Activated naive CD8-positive, alpha-beta T cell treated with anti-CD3 and anti-CD28 coated beads, Interleukin-2, amount 10 ng/mL, durations not matched to agents 7 days and 5 days (primary cell): ENCODE measurements at regions not wholly inside any gene's neighbourhood (a gene's known extent, or its start where the extent isn't known, plus 50 kb on each side); places are given as distances from the start of the nearest gene placed in this dataset.
"Not testable (repeated sequence)": the region's sequence is repeated elsewhere in the genome, so short reads cannot be mapped to it uniquely, and the experiment has no call there.

Source experiments
- ATAC-seq: fragments of 150-1000 bp; cut with Tn5 transposase; one replicate; pipeline ENCODE4 v1.10.0; 2021; ENCODE audit warnings: low read depth, moderate library complexity
- POLR2A ChIA-PET: fragments of 350-600 bp; sonication (Branson Sonifier 250); formaldehyde crosslinking; loops from one replicate; lab custom pipeline; 2021; ENCODE audit warnings: antibody characterized with exemption; lab: Charles Lee
- DNase-seq: peaks from one replicate; pipeline ENCODE4 v3.0.0; 2021
- H3K27ac Mint-ChIP-seq: one replicate; pipeline ENCODE4 v1.8.0; 2022; ENCODE audit warnings: mild to moderate bottlenecking, mixed read lengths
- H3K27me3 Mint-ChIP-seq: one replicate; pipeline ENCODE4 v1.8.0; 2022; ENCODE audit warnings: mild to moderate bottlenecking, moderate library complexity, mixed read lengths
- H3K36me3 Mint-ChIP-seq: one replicate; pipeline ENCODE4 v1.8.0; 2021; ENCODE audit warnings: mild to moderate bottlenecking, mixed read lengths
- H3K4me1 Mint-ChIP-seq: one replicate; pipeline ENCODE4 v1.8.0; 2021; ENCODE audit warnings: mixed read lengths
- H3K4me3 Mint-ChIP-seq: one replicate; pipeline ENCODE4 v1.8.0; 2022; ENCODE audit warnings: mild to moderate bottlenecking, moderate library complexity, mixed read lengths
- H3K9me3 Mint-ChIP-seq: one replicate; pipeline ENCODE4 v1.8.0; 2021; ENCODE audit warnings: mixed read lengths

GRCh38 chr2:55124682-55125081 lies 74.4 kb upstream of the RTN4 start:
- H3K4me3 Mint-ChIP-seq, H3K4me1 Mint-ChIP-seq, H3K9me3 Mint-ChIP-seq, DNase-seq, H3K27me3 Mint-ChIP-seq, POLR2A ChIA-PET, ATAC-seq, H3K27ac Mint-ChIP-seq, H3K36me3 Mint-ChIP-seq: not testable (repeated sequence)

GRCh38 chr2:55123851-55124269 lies 73.6 kb upstream of the RTN4 start:
- H3K27me3 Mint-ChIP-seq: peaks cover under 1% of the 10 kb centered on the region
- H3K4me3 Mint-ChIP-seq: no peak overlapping the region
- ATAC-seq: no peak
- no peaks in the 10 kb centered on the region for H3K36me3 Mint-ChIP-seq
- POLR2A ChIA-PET: no interaction called here
- no peak for DNase-seq
- H3K9me3 Mint-ChIP-seq: peaks cover 5% of the 10 kb centered on the region
- H3K27ac Mint-ChIP-seq: no peak overlapping the region
- no peaks in the 10 kb centered on the region for H3K4me1 Mint-ChIP-seq

- H3K4me3 Mint-ChIP-seq: no peak overlapping the region
- no peak for ATAC-seq
- POLR2A ChIA-PET: no interaction called here
- peaks cover 2% of the 10 kb centered on the region for H3K9me3 Mint-ChIP-seq
- H3K27ac Mint-ChIP-seq: no peak overlapping the region
- H3K36me3 Mint-ChIP-seq: no peaks in the 10 kb centered on the region
- H3K27me3 Mint-ChIP-seq: peaks cover 3% of the 10 kb centered on the region
- H3K4me1 Mint-ChIP-seq: no peaks in the 10 kb centered on the region
- DNase-seq: no peak
Measured at GRCh38 chr2:55120634-55121359, 70.5 kb upstream of the RTN4 start.

- H3K4me1 Mint-ChIP-seq: no peaks in the 10 kb centered on the region
- POLR2A ChIA-PET: interaction anchor here (1.0 kb wide), 1 partner anchor 70 kb away, joined by 3 read pairs; the partner anchor contains the start of gene RTN4
- no peaks in the 10 kb centered on the region for H3K36me3 Mint-ChIP-seq
- H3K27ac Mint-ChIP-seq: no peak overlapping the region
- DNase-seq (no peak), ATAC-seq (no peak)
- no peaks in the 10 kb centered on the region for H3K9me3 Mint-ChIP-seq
- H3K27me3 Mint-ChIP-seq: peaks cover 3% of the 10 kb centered on the region
- no peak overlapping the region for H3K4me3 Mint-ChIP-seq
Measured at GRCh38 chr2:55119711-55120487, 69.6 kb upstream of the RTN4 start.

- Mint-ChIP-seq H3K27ac (no peak overlapping the region), H3K9me3 (no peaks in the 10 kb centered on the region), H3K4me1 (no peaks in the 10 kb centered on the region), H3K4me3 (no peak overlapping the region), H3K36me3 (no peaks in the 10 kb centered on the region), H3K27me3 (peaks cover 3% of the 10 kb centered on the region)
- POLR2A ChIA-PET: interaction anchor here (1.0 kb wide), 1 partner anchor 69 kb away, joined by 3 read pairs; the partner anchor contains the start of gene RTN4
- DNase-seq (no peak), ATAC-seq (no peak)
Measured at GRCh38 chr2:55118643-55119083, 68.4 kb upstream of the RTN4 start.

- POLR2A ChIA-PET: interaction anchor here (1.0 kb wide), 1 partner anchor 10 kb away, joined by 4 read pairs; no protein-coding TSS in a partner anchor
- no peaks in the 10 kb centered on the region for H3K4me1 Mint-ChIP-seq
- no peaks in the 10 kb centered on the region for H3K36me3 Mint-ChIP-seq
Measured at GRCh38 chr2:55116966-55117365, 66.7 kb upstream of the RTN4 start.

GRCh38 chr2:55116598-55116964 lies 66.3 kb upstream of the RTN4 start:
- Mint-ChIP-seq H3K27ac (no peak overlapping the region), H3K9me3 (no peaks in the 10 kb centered on the region), H3K27me3 (peaks cover 3% of the 10 kb centered on the region), H3K36me3 (no peaks in the 10 kb centered on the region), H3K4me3 (no peak overlapping the region), H3K4me1 (no peaks in the 10 kb centered on the region)
- POLR2A ChIA-PET: interaction anchor here (1.0 kb wide), 1 partner anchor 11 kb away, joined by 4 read pairs; no protein-coding TSS in a partner anchor
- ATAC-seq: no peak
- DNase-seq: no peak

More at GRCh38 chr2:55116966-55117365, 66.7 kb upstream of the RTN4 start:
- H3K9me3 Mint-ChIP-seq: no peaks in the 10 kb centered on the region
- DNase-seq (no peak), ATAC-seq (no peak)
- H3K4me3 Mint-ChIP-seq: no peak overlapping the region
- peaks cover 3% of the 10 kb centered on the region for H3K27me3 Mint-ChIP-seq
- H3K27ac Mint-ChIP-seq: no peak overlapping the region

GRCh38 chr2:55115761-55116597 lies 65.7 kb upstream of the RTN4 start:
- H3K27ac Mint-ChIP-seq: no peak overlapping the region
- no peak for DNase-seq
- H3K9me3 Mint-ChIP-seq: no peaks in the 10 kb centered on the region
- H3K27me3 Mint-ChIP-seq: peaks cover 3% of the 10 kb centered on the region
- H3K4me3 Mint-ChIP-seq: no peak overlapping the region
- no peaks in the 10 kb centered on the region for H3K4me1 Mint-ChIP-seq
- H3K36me3 Mint-ChIP-seq: no peaks in the 10 kb centered on the region
- POLR2A ChIA-PET: interaction anchor here (0.9 kb wide), 1 partner anchor 19 kb away, joined by 3 read pairs; no protein-coding TSS in a partner anchor
- no peak for ATAC-seq

- POLR2A ChIA-PET: no interaction called here
- ATAC-seq: no peak
- no peaks in the 10 kb centered on the region for H3K4me1 Mint-ChIP-seq
Measured at GRCh38 chr2:55114597-55114996, 64.3 kb upstream of the RTN4 start.

GRCh38 chr2:55114082-55114481 lies 63.8 kb upstream of the RTN4 start:
- H3K27ac Mint-ChIP-seq: no peak overlapping the region
- no peak overlapping the region for H3K4me3 Mint-ChIP-seq
- H3K4me1 Mint-ChIP-seq: no peaks in the 10 kb centered on the region
- POLR2A ChIA-PET: no interaction called here
- no peaks in the 10 kb centered on the region for H3K9me3 Mint-ChIP-seq
- no peaks in the 10 kb centered on the region for H3K36me3 Mint-ChIP-seq
- DNase-seq: no peak
- no peak for ATAC-seq
- peaks cover 3% of the 10 kb centered on the region for H3K27me3 Mint-ChIP-seq

More at GRCh38 chr2:55114597-55114996, 64.3 kb upstream of the RTN4 start:
- Mint-ChIP-seq H3K36me3 (no peaks in the 10 kb centered on the region), H3K27ac (no peak overlapping the region), H3K9me3 (no peaks in the 10 kb centered on the region), H3K4me3 (no peak overlapping the region), H3K27me3 (peaks cover 3% of the 10 kb centered on the region)
- no peak for DNase-seq

GRCh38 chr2:55112229-55113031 lies 62.2 kb upstream of the RTN4 start:
- DNase-seq (no peak), ATAC-seq (no peak)
- H3K4me1 Mint-ChIP-seq: no peaks in the 10 kb centered on the region
- POLR2A ChIA-PET: no interaction called here
- no peak overlapping the region for H3K27ac Mint-ChIP-seq
- no peaks in the 10 kb centered on the region for H3K36me3 Mint-ChIP-seq
- H3K4me3 Mint-ChIP-seq: no peak overlapping the region
- H3K9me3 Mint-ChIP-seq: no peaks in the 10 kb centered on the region
- no peaks in the 10 kb centered on the region for H3K27me3 Mint-ChIP-seq

GRCh38 chr2:55111570-55112228 lies 61.4 kb upstream of the RTN4 start:
- Mint-ChIP-seq H3K4me3 (no peak overlapping the region), H3K4me1 (no peaks in the 10 kb centered on the region), H3K27me3 (no peaks in the 10 kb centered on the region), H3K36me3 (no peaks in the 10 kb centered on the region), H3K9me3 (no peaks in the 10 kb centered on the region), H3K27ac (no peak overlapping the region)
- no peak for ATAC-seq
- POLR2A ChIA-PET: no interaction called here
- DNase-seq: no peak
